Naive thymus-derived CD4-positive, alpha-beta T cell (primary cell): ENCODE measurements at regions not wholly inside any gene's neighbourhood (a gene's known extent, or its start where the extent isn't known, plus 50 kb on each side); places are given as distances from the start of the nearest gene placed in this dataset.
A peak's percentile ranks its signal among the peaks of the same experiment; 100 is the strongest.

Experiments used
- ATAC-seq: fragments of 150-1000 bp; cut with Tn5 transposase; 2 replicates; pipeline ENCODE4 v1.10.0; 2021; ENCODE audit warnings: mild to moderate bottlenecking, moderate library complexity
- CTCF ChIA-PET: fragments of 350-600 bp; sonication (Branson Sonifier 250); formaldehyde crosslinking; loops from one replicate; lab custom pipeline; 2021; ENCODE audit warnings: antibody characterized with exemption; lab: Charles Lee
- POLR2A ChIA-PET: fragments of 350-600 bp; sonication (Branson Sonifier 250); formaldehyde crosslinking; loops from one replicate; lab custom pipeline; 2021; ENCODE audit warnings: antibody characterized with exemption, inconsistent platforms; lab: Charles Lee
- DNase-seq, 9 donors: peaks; one replicate each; pipeline versions ENCODE4 v3.0.0 to v3.0.0-alpha.2; 2020 to 2022; ENCODE audit warnings: mixed read lengths in 1 of 9
- H3K27ac ChIP-seq: one replicate; pipeline ENCODE4 v1.7.0; 2013; ENCODE audit warnings: mild to moderate bottlenecking, low read depth, low read length, moderate library complexity
- H3K27me3 ChIP-seq, 2 donors: one replicate each; pipeline ENCODE4 v1.7.0; 2013; ENCODE audit warnings: low read length in 2 of 2, mild to moderate bottlenecking in 2 of 2, moderate library complexity in 2 of 2; ENCODE audit not compliant: control insufficient read depth in 2 of 2, insufficient read depth in 2 of 2
- H3K36me3 ChIP-seq, 3 experiments: 1 replicate in 2 of 3; 2 replicates in 1 of 3; pipeline ENCODE4 v1.7.0; 2013; ENCODE audit warnings: low read length in 3 of 3, mild to moderate bottlenecking in 3 of 3, moderate library complexity in 1 of 3; ENCODE audit not compliant: insufficient read depth in 3 of 3, control insufficient read depth in 2 of 3
- H3K4me1 ChIP-seq, 2 donors: one replicate each; pipeline ENCODE4 v1.7.0; 2013; ENCODE audit warnings: low read length in 2 of 2, mild to moderate bottlenecking in 2 of 2, moderate library complexity in 1 of 2; ENCODE audit not compliant: control insufficient read depth in 2 of 2, insufficient read depth in 2 of 2
- H3K4me3 ChIP-seq: 2 replicates; pipeline ENCODE4 v1.7.0; 2013; ENCODE audit warnings: mild to moderate bottlenecking, low read length
- H3K9me3 ChIP-seq, 3 experiments: 1 replicate in 2 of 3; 2 replicates in 1 of 3; pipeline ENCODE4 v1.7.0; 2013; ENCODE audit warnings: low read length in 3 of 3; ENCODE audit not compliant: control insufficient read depth in 2 of 3
- H3K27ac Mint-ChIP-seq, 9 donors: one replicate each; pipeline ENCODE4 v1.8.0; 2020 to 2022; ENCODE audit warnings: mixed read lengths in 9 of 9, mild to moderate bottlenecking in 8 of 9, moderate library complexity in 5 of 9, inconsistent platforms in 2 of 9
- H3K27me3 Mint-ChIP-seq, 5 donors: one replicate each; pipeline ENCODE4 v1.8.0; 2021 to 2022; ENCODE audit warnings: mixed read lengths in 5 of 5, mild to moderate bottlenecking in 1 of 5
- H3K36me3 Mint-ChIP-seq, 5 donors: one replicate each; pipeline ENCODE4 v1.8.0; 2020 to 2022; ENCODE audit warnings: mixed read lengths in 5 of 5, mild to moderate bottlenecking in 3 of 5, inconsistent platforms in 1 of 5
- H3K4me1 Mint-ChIP-seq, 7 donors: one replicate each; pipeline ENCODE4 v1.8.0; 2020 to 2022; ENCODE audit warnings: mixed read lengths in 7 of 7, mild to moderate bottlenecking in 3 of 7, inconsistent platforms in 1 of 7
- H3K4me3 Mint-ChIP-seq, 10 donors: one replicate each; pipeline ENCODE4 v1.8.0; 2020 to 2022; ENCODE audit warnings: mild to moderate bottlenecking in 10 of 10, mixed read lengths in 10 of 10, moderate library complexity in 6 of 10, inconsistent platforms in 2 of 10
- H3K9me3 Mint-ChIP-seq, 11 donors: one replicate each; pipeline ENCODE4 v1.8.0; 2020 to 2022; ENCODE audit warnings: mixed read lengths in 11 of 11, mild to moderate bottlenecking in 4 of 11, inconsistent platforms in 1 of 11, moderate library complexity in 1 of 11
- intact Hi-C, 2 donors: fragments of 100-400 bp; cut with micrococcal nuclease; formaldehyde crosslinking; loops; one replicate each; pipeline ENCODE4 v1.15.1; 2023

- peak overlapping the region in 8 of 10 donors; percentile 18 to 81 (median 75) for H3K4me3 Mint-ChIP-seq
- CTCF ChIA-PET, result interaction anchor here (0.9 to 19.2 kb wide), 14 partner anchors 8 to 137 kb away, joined by 3 to 643 read pairs (median 8); partner anchors contain the start of gene ID3
- Histone ChIP-seq H3K27me3 (no peaks in the 10 kb centered on the region), H3K36me3 (peaks cover 0 to under 1% (median 0%) of the 10 kb centered on the region in 3 experiments), H3K4me3 (no peak overlapping the region), H3K27ac (peak overlapping the region; percentile 69), H3K4me1 (peaks cover 0 to 14% of the 10 kb centered on the region in 2 donors), H3K9me3 (no peaks in the 10 kb centered on the region)
- DNase-seq, result no peak
- peak overlapping the region; percentile 69 to 97 (median 93) for H3K27ac Mint-ChIP-seq
- H3K9me3 Mint-ChIP-seq, result no peaks in the 10 kb centered on the region
- intact Hi-C loops, result loop anchor here (2.0 kb wide), 2 partner anchors 32 to 80 kb away; no protein-coding TSS in a partner anchor
- peaks cover 0 to 4% (median 0%) of the 10 kb centered on the region in 5 donors for H3K27me3 Mint-ChIP-seq
- POLR2A ChIA-PET, result interaction anchor here (0.6 to 18.0 kb wide), 15 partner anchors 9 to 153 kb away, joined by 3 to 559 read pairs (median 3); partner anchors contain the start of gene ID3
- ATAC-seq, result no peak
- peaks cover 0 to 7% (median 0%) of the 10 kb centered on the region in 5 donors for H3K36me3 Mint-ChIP-seq
- peaks cover 20 to 58% (median 46%) of the 10 kb centered on the region in 7 donors for H3K4me1 Mint-ChIP-seq
Observed at GRCh38 chr1:23634518-23634839, 57.1 kb upstream of the RPL11 start.

- Mint-ChIP-seq H3K9me3 (no peaks in the 10 kb centered on the region), H3K27ac (peak overlapping the region in 6 of 9 donors; percentile 16 to 82 (median 76)), H3K4me3 (no peak overlapping the region), H3K4me1 (peaks cover 26 to 70% (median 57%) of the 10 kb centered on the region in 7 donors), H3K27me3 (no peaks in the 10 kb centered on the region), H3K36me3 (peaks cover 0 to 7% (median 0%) of the 10 kb centered on the region in 5 donors)
- ChIA-PET CTCF (interaction anchor here (0.6 to 19.2 kb wide), 7 partner anchors 13 to 1009 kb away, joined by 3 to 643 read pairs (median 17); partner anchors contain the start of gene ID3), POLR2A (interaction anchor here (0.6 to 18.0 kb wide), 8 partner anchors 13 to 81 kb away, joined by 3 to 559 read pairs (median 8); partner anchors contain the start of gene ID3)
- H3K9me3 ChIP-seq, result no peaks in the 10 kb centered on the region
- intact Hi-C loops, result no loop called here
- H3K4me1 ChIP-seq, result peaks cover 0 to 19% of the 10 kb centered on the region in 2 donors
- H3K27ac ChIP-seq, result no peak overlapping the region
- H3K36me3 ChIP-seq, result no peaks in the 10 kb centered on the region
- no peaks in the 10 kb centered on the region for H3K27me3 ChIP-seq
- DNase-seq, result no peak
- ATAC-seq, result no peak
- H3K4me3 ChIP-seq, result no peak overlapping the region
Observed at GRCh38 chr1:23632479-23633160, 59.0 kb upstream of the RPL11 start.

GRCh38 chr1:23629708-23630290 lies 61.8 kb upstream of the RPL11 start:
- CTCF ChIA-PET, result interaction anchor here (0.5 to 19.2 kb wide), 7 partner anchors 7 to 337 kb away, joined by 3 to 643 read pairs (median 17); partner anchors contain the start of gene ID3
- Mint-ChIP-seq H3K4me3 (peak overlapping the region in 8 of 10 donors; percentile 23 to 98 (median 52)), H3K27me3 (no peaks in the 10 kb centered on the region), H3K36me3 (peaks cover 0 to 15% (median 7%) of the 10 kb centered on the region in 5 donors), H3K4me1 (peaks cover 27 to 72% (median 59%) of the 10 kb centered on the region in 7 donors), H3K9me3 (peaks cover 0 to 8% (median 0%) of the 10 kb centered on the region in 11 donors), H3K27ac (peak overlapping the region in 8 of 9 donors; percentile 41 to 95 (median 86))
- Histone ChIP-seq H3K36me3 (no peaks in the 10 kb centered on the region), H3K27me3 (no peaks in the 10 kb centered on the region), H3K27ac (peak overlapping the region; percentile 24), H3K9me3 (no peaks in the 10 kb centered on the region), H3K4me3 (no peak overlapping the region), H3K4me1 (peaks cover 0 to 33% of the 10 kb centered on the region in 2 donors)
- intact Hi-C loops, result loop anchor here in 1 of 2 donors (10.0 kb wide), 2 partner anchors 265 to 875 kb away; partner anchors contain the start of genes RCAN3 and ZNF436
- DNase-seq (no peak), ATAC-seq (no peak)
- POLR2A ChIA-PET, result interaction anchor here (3.0 to 18.0 kb wide), 4 partner anchors 10 to 78 kb away, joined by 8 to 559 read pairs (median 108); partner anchors contain the start of gene ID3

GRCh38 chr1:23628951-23629387 lies 62.6 kb upstream of the RPL11 start:
- POLR2A ChIA-PET, result interaction anchor here (1.3 to 18.0 kb wide), 6 partner anchors 8 to 78 kb away, joined by 4 to 559 read pairs (median 40); partner anchors contain the start of gene ID3
- intact Hi-C loops, result loop anchor here in 1 of 2 donors (10.0 kb wide), 2 partner anchors 264 to 876 kb away; partner anchors contain the start of genes RCAN3 and ZNF436
- H3K4me3 ChIP-seq, result no peak overlapping the region

GRCh38 chr1:23627069-23627735 lies 64.4 kb upstream of the RPL11 start:
- H3K27ac ChIP-seq, result peak overlapping the region; percentile 78
- no peaks in the 10 kb centered on the region for H3K36me3 ChIP-seq
- H3K9me3 Mint-ChIP-seq, result peaks cover 0 to 8% (median 0%) of the 10 kb centered on the region in 11 donors
- peak; percentile 90 for ATAC-seq
- CTCF ChIA-PET, result interaction anchor here (1.0 to 19.2 kb wide), 5 partner anchors 9 to 132 kb away, joined by 3 to 643 read pairs (median 6); partner anchors contain the start of gene ID3
- peak in 7 of 9 donors; percentile 55 to 72 (median 67) for DNase-seq
- no peaks in the 10 kb centered on the region for H3K9me3 ChIP-seq
- no peaks in the 10 kb centered on the region for H3K27me3 Mint-ChIP-seq
- intact Hi-C loops, result loop anchor here in 1 of 2 donors (1.0 to 10.0 kb wide), 5 partner anchors 8 to 878 kb away; partner anchors contain the start of genes RCAN3 and ZNF436
- H3K36me3 Mint-ChIP-seq, result peaks cover 0 to 24% (median 13%) of the 10 kb centered on the region in 5 donors
- peaks cover 33 to 82% (median 73%) of the 10 kb centered on the region in 7 donors for H3K4me1 Mint-ChIP-seq
- peaks cover 0 to 37% of the 10 kb centered on the region in 2 donors for H3K4me1 ChIP-seq
- H3K4me3 ChIP-seq, result peak overlapping the region; percentile 69
- no peaks in the 10 kb centered on the region for H3K27me3 ChIP-seq
- POLR2A ChIA-PET, result interaction anchor here (0.6 to 18.0 kb wide), 11 partner anchors 8 to 113 kb away, joined by 3 to 559 read pairs (median 8); partner anchors contain the start of genes E2F2 and ID3
- H3K4me3 Mint-ChIP-seq, result peak overlapping the region; percentile 81 to 99 (median 96)
- H3K27ac Mint-ChIP-seq, result peak overlapping the region; percentile 77 to 98 (median 96)

More at GRCh38 chr1:23628951-23629387, 62.6 kb upstream of the RPL11 start:
- H3K27me3 Mint-ChIP-seq, result no peaks in the 10 kb centered on the region
- CTCF ChIA-PET, result interaction anchor here (1.3 to 19.2 kb wide), 3 partner anchors 8 to 77 kb away, joined by 3 to 643 read pairs (median 32); partner anchors contain the start of gene ID3
- H3K27ac Mint-ChIP-seq, result peak overlapping the region; percentile 24 to 97 (median 91)
- H3K4me1 Mint-ChIP-seq, result peaks cover 25 to 72% (median 58%) of the 10 kb centered on the region in 7 donors
- Histone ChIP-seq H3K9me3 (no peaks in the 10 kb centered on the region), H3K4me1 (peaks cover 0 to 31% of the 10 kb centered on the region in 2 donors), H3K36me3 (no peaks in the 10 kb centered on the region), H3K27me3 (no peaks in the 10 kb centered on the region), H3K27ac (peak overlapping the region; percentile 62)
- peak in 1 of 9 donors; percentile 41 for DNase-seq
- H3K4me3 Mint-ChIP-seq, result peak overlapping the region; percentile 49 to 98 (median 87)
- H3K36me3 Mint-ChIP-seq, result peaks cover 0 to 21% (median 13%) of the 10 kb centered on the region in 5 donors
- H3K9me3 Mint-ChIP-seq, result peaks cover 0 to 8% (median 0%) of the 10 kb centered on the region in 11 donors
- ATAC-seq, result no peak
